Urinary bladder (tissue), 3 donors: ENCODE measurements at regions not wholly inside any gene's neighbourhood (a gene's known extent, or its start where the extent isn't known, plus 50 kb on each side); places are given as distances from the start of the nearest gene placed in this dataset.

Experiments used
- DNase-seq: peaks from one replicate; pipeline ENCODE4 v3.0.0-alpha.2; 2015; ENCODE audit errors: extremely low spot score
- H3K27ac ChIP-seq: one replicate; pipeline ENCODE4 v1.5.1; 2013; ENCODE audit warnings: low read depth, mild to moderate bottlenecking, moderate library complexity
- H3K36me3 ChIP-seq: one replicate; pipeline ENCODE4 v1.6.1; 2013; ENCODE audit warnings: mild to moderate bottlenecking, moderate library complexity; ENCODE audit not compliant: insufficient read depth
- H3K4me1 ChIP-seq: one replicate; pipeline ENCODE4 v1.6.1; 2013; ENCODE audit warnings: mild to moderate bottlenecking, moderate library complexity; ENCODE audit not compliant: insufficient read depth
- H3K4me3 ChIP-seq: one replicate; pipeline ENCODE4 v1.5.1; 2013; ENCODE audit warnings: low read depth, low read length
- WGBS: extraction: QIAGEN DNeasy Blood & Tissue Kit; methylation state at CpG from one replicate; pipeline ENCODE4 v1.1.7; 2013; 5-methylcytosine and 5-hydroxymethylcytosine counted together
- donor health status: healthy with polysubstance abuse.
- donor health status: healthy.

DNA sequence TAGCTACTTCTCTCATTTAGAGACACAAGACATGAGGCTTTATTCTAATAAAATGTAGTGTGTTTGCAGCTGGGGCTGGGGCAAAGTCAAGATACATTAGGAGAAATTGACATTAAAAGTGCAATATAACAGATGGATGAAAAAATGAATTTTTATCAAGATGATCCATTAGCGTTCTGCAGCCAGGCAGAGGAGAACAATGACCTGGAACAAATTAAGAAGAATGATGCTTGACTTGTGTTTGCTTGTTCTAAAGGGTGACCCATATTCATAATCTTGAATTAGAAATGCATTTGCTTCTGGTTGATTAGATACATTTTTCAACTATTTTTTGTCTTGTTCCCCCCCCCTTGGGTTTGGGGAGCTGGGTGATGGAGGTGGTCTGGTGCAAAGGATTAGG is 439.5 kb upstream of the BOD1L1 start:
- Histone ChIP-seq H3K4me3 (no peak overlapping the region), H3K4me1 (no peaks in the 10 kb centered on the region), H3K27ac (no peak overlapping the region), H3K36me3 (no peaks in the 10 kb centered on the region)
- no peak for DNase-seq
- WGBS = 80% methylated on average over 1 of the region's 1 CpG

DNA sequence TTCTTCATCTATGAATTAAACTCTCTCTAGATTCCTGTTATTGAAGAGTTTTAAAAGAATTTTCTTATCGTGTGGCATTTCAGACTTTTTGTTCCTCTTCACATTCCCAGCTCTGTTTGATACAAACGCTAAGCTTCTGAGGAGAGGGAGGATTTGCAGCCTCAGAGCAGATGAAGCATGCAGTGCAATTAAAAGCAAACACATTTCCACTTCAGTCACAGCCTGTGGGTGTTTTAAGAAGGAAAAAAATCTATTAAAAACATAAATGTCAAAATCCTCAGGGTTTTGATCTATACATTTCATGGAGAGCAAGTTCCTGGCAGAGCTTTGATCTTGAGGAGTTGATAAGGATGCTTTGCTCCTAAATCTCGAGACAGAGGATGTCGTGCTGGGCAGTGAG is 442.4 kb upstream of the BOD1L1 start:
- no peaks in the 10 kb centered on the region for H3K4me1 ChIP-seq
- H3K27ac ChIP-seq = no peak overlapping the region
- no peaks in the 10 kb centered on the region for H3K36me3 ChIP-seq
- no peak for DNase-seq
- no peak overlapping the region for H3K4me3 ChIP-seq
- 29% methylated on average over 4 of the region's 4 CpGs for WGBS

DNA sequence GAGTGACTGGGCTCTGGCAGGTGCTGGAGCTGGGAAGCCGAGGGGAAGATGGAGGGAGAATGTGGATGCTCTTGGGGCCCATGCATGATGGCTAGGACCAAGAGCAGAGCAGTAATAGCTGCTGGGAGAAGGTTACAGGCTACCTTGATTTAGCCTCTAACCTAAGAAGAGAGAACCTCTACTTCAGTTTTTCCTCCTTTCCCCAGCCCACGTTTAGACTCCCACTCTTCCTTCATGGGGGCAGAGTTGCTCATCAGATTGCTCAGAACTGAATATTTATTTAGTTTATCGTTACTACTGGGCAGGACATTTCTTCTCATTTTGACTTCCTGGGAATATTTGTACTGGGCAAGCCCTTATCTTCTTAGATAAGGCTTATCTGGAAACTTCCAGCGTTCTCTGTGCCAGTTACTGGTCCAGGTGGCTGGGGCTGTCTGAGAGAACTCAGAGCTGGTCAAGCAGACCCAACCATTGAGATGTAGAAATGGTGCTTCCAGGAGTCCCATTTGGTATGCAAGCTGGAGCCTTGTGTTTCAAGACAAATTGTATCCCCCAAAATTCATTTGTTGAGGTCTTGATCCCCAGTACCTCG is 442.9 kb upstream of the BOD1L1 start:
- no peaks in the 10 kb centered on the region for H3K36me3 ChIP-seq
- H3K27ac ChIP-seq = no peak overlapping the region
- H3K4me3 ChIP-seq = no peak overlapping the region
- H3K4me1 ChIP-seq = no peaks in the 10 kb centered on the region
- DNase-seq = no peak
- 37% methylated on average over 5 of the region's 5 CpGs for WGBS

DNA sequence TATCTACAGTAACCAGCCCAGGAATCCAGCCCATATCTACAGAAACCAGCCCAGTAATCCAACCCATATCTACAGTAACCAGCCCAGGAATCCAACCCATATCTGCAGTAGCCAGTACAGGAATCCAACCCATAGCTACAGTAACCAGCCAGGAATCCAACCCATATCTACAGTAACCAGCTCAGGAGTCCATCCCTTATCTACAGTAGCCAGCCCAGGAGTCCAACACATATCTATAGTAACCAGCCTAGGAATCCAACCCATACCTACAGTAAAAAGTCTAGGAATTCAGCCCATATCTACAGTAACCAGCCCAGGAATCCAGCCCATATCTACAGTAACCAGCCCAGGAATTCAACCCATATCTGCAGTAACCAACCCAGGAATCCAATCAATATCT is 445.0 kb upstream of the BOD1L1 start:
- Histone ChIP-seq H3K4me3 (no peak overlapping the region), H3K27ac (no peak overlapping the region), H3K36me3 (no peaks in the 10 kb centered on the region), H3K4me1 (no peaks in the 10 kb centered on the region)
- DNase-seq = no peak

DNA sequence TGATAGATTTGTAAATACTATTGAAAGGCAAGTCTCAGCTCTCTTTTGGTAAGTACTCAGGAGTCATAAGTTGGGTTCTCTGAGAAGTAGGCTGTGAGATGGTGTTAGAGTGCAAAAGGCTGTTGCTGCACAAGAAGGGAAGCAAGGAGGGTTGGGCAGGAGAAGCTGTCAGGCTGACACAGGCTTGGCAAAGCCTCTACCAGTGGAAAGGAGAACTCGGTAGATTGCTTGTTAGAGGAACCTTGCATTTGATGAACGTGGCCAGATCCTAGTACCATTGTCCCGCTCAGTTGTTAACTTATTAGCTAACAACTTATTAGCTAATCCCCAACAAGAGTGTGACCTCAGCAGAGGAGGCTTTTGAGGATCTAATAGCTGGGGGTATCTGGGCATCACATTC is 449.3 kb upstream of the BOD1L1 start:
- DNase-seq = no peak

DNA sequence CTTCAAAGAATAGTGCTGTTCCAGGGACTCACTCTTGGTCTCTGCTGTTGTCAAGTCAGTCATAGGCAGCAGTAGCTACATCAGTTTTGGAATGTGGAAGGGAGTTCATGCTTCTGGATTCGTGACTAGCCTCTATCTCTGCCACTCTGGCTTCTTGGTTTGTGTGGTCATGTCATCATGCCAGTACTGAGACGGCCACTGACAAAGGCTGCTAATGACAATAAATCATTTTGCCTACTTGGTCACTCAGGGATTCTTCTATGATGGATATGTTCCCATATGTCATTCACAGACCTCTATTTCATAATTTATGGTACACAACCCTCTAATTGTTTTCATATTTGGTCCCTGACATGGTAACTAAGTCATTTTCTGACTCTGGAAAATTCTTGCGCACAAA is 450.8 kb upstream of the BOD1L1 start:
- 82% methylated on average over 3 of the region's 3 CpGs for WGBS
- H3K27ac ChIP-seq = no peak overlapping the region
- no peak for DNase-seq
- no peaks in the 10 kb centered on the region for H3K36me3 ChIP-seq
- no peak overlapping the region for H3K4me3 ChIP-seq
- H3K4me1 ChIP-seq = no peaks in the 10 kb centered on the region

More for the DNA sequence above, 449.3 kb upstream of the BOD1L1 start:
- Histone ChIP-seq H3K27ac (no peak overlapping the region), H3K4me3 (no peak overlapping the region), H3K4me1 (no peaks in the 10 kb centered on the region), H3K36me3 (no peaks in the 10 kb centered on the region)
- 81% methylated on average over 3 of the region's 3 CpGs for WGBS

DNA sequence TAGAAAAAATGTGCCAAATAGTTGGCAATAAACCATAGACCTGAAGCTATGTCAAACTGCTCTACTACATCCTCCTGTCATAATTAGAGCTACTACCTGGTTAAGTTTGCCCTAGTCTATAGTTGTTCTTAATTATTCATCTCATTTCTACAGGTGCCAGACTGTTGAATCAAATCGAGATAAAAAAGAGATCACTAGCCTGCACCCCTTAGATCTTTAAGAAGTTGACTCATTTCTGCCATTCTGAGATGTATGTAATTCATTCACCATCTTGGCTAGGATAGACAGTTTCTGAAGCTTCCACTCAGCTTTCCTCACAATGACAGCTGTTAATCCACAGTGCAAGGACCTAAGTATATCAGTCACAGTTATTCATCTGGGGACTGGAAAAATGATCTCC is 452.1 kb upstream of the BOD1L1 start:
- 78% methylated on average over 1 of the region's 1 CpG for WGBS
- H3K27ac ChIP-seq = no peak overlapping the region
- no peaks in the 10 kb centered on the region for H3K4me1 ChIP-seq
- no peak for DNase-seq
- no peak overlapping the region for H3K4me3 ChIP-seq
- no peaks in the 10 kb centered on the region for H3K36me3 ChIP-seq

DNA sequence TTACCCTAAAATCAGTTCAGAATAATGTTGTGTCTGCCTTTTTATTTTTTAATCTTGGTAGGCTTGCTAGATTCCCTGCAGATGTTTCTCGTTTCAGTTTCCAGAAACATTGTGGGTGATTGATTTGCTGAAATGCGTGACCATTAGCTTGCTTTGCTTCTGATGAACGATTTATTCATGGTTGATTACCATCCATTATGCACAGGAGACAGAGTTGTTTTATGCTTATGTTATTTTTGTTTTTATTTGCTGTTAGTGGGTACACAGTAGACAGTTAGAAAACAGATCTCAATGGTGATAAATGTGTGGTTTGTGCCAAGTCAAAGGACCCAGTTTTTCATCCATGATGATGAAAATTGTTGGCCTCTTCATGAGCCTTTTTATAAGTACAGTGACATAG is 455.6 kb upstream of the BOD1L1 start:
- Histone ChIP-seq H3K27ac (no peak overlapping the region), H3K4me1 (no peaks in the 10 kb centered on the region), H3K4me3 (no peak overlapping the region), H3K36me3 (no peaks in the 10 kb centered on the region)
- no peak for DNase-seq
- WGBS = 68% methylated on average over 3 of the region's 3 CpGs

DNA sequence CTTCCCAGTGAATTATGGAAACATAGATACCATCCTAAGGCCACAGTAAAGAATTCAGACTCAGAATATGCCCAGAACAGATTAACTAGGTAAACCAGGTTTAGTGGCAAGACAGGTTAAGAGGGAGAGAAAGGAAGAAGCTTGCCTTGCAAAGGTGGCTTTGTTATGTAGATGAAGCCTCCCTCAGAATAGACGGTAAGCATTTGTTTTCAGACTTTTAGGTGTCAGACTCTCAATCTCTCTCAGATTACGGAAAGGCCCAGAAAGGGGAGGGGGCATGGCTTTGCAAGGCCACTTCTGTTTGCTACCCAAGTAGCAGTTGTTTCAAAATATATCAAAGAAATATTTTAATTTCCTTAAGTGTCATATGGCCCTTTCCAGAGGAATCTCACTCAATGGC is 457.1 kb upstream of the BOD1L1 start:
- H3K4me1 ChIP-seq = no peaks in the 10 kb centered on the region
- WGBS = 60% methylated on average over 2 of the region's 2 CpGs
- H3K4me3 ChIP-seq = no peak overlapping the region
- H3K36me3 ChIP-seq = no peaks in the 10 kb centered on the region
- no peak overlapping the region for H3K27ac ChIP-seq
- DNase-seq = no peak

DNA sequence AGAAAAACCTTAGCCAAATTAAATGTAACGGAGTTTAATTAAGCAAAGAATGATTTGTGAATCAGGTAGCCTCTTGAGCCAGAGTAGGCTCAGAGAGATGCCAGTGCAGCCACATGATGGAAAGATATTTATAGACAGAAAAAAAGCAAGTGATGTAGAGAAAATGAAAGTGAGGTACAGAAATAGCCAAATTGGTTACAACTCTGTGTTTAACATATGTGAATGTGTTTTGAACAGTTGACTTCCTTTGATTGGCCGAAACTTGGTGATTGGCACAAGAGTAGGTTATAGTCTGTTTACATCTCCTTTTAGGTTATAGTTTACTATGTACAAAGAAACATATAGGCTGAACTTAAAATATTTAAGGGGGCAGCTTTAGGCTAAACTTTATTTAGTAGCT is 459.9 kb upstream of the BOD1L1 start:
- DNase-seq = no peak
- 90% methylated on average over 2 of the region's 2 CpGs for WGBS
- H3K4me1 ChIP-seq = no peaks in the 10 kb centered on the region
- no peak overlapping the region for H3K27ac ChIP-seq
- no peak overlapping the region for H3K4me3 ChIP-seq
- H3K36me3 ChIP-seq = no peaks in the 10 kb centered on the region

DNA sequence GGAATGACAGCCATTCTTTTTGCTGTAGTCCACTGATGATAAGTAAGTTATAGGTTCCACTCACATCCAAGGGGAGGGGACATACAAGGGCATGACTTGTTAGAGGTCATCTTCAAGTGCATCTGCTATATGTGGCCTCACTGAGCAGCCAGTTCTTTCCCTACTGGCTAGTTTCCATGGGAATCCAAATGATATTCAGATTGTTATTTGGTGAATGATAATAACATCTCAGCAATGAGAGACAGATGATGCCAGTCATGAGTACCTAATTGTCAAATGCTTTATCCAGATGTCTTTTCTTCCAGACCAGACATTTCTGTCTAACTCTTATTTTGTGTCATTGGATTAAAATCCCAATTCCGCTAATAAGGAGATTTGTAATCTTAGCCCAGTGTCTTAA is 460.4 kb upstream of the BOD1L1 start:
- WGBS = 86% methylated on average over 1 of the region's 1 CpG
- H3K27ac ChIP-seq = no peak overlapping the region
- H3K4me3 ChIP-seq = no peak overlapping the region
- no peaks in the 10 kb centered on the region for H3K4me1 ChIP-seq
- H3K36me3 ChIP-seq = no peaks in the 10 kb centered on the region
- DNase-seq = no peak

DNA sequence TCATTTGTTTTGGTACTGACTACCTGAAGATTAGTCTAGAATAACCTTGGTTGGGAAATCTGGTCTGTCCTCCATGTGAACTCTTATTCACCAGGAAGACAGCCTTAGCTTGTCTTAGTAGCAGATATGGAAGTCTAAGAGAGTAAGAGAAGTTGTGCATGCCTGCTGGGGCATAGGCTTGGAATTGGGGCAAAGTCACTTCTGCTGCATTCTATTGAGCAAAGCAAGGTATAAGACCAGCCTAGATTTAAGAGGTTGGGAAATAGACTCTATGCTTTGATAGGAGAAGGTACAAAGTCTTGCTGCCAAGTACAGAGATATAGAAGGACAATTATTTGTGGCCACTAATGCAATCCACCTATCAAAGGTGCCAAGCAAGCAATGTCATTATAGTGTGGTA is 464.0 kb upstream of the BOD1L1 start:
- Histone ChIP-seq H3K36me3 (no peaks in the 10 kb centered on the region), H3K27ac (no peak overlapping the region), H3K4me3 (no peak overlapping the region), H3K4me1 (no peaks in the 10 kb centered on the region)
- no peak for DNase-seq

DNA sequence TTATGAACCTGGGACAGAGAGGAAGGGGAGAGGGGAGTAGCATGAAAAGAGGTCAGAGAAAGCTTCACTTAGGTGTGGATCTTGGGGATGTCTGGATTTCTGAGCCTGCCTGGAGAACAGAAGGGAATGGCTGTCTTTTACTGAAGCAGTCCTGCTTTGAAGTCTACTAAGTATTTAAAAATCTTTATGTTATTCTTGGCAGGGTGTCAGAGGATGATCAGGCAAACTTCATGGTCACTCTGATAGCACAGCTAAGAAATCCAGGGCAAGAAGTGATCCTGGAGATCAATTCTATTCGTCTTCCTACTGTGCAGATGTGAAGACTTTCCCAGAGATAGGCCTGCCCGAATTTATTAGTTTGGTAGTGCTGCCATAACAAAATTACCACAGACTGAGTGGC is 464.4 kb upstream of the BOD1L1 start:
- WGBS = 60% methylated on average over 2 of the region's 2 CpGs
- Histone ChIP-seq H3K27ac (no peak overlapping the region), H3K4me1 (no peaks in the 10 kb centered on the region), H3K4me3 (no peak overlapping the region), H3K36me3 (no peaks in the 10 kb centered on the region)
- DNase-seq = no peak

DNA sequence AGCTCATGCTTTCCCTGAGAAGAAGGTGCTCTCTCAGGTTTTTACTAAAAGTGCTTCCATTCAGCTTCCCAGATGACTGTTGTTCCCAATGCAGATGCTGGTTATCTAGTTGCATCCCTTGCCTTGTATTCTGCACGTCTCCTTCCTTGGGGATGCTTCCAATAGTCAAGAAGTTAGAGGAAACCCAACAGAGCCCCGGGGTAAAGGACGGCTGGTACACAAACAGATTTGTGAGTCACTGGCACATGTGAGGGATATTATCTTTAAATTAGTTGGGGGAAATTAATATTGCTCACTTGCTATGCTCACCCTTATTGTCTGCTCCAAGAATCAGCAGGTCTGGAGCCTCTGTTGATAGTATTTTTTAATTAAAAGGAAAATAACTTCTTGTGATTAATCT is 465.2 kb upstream of the BOD1L1 start:
- H3K27ac ChIP-seq = no peak overlapping the region
- DNase-seq = no peak
- no peaks in the 10 kb centered on the region for H3K4me1 ChIP-seq
- WGBS = 86% methylated on average over 3 of the region's 3 CpGs
- H3K36me3 ChIP-seq = no peaks in the 10 kb centered on the region
- no peak overlapping the region for H3K4me3 ChIP-seq

DNA sequence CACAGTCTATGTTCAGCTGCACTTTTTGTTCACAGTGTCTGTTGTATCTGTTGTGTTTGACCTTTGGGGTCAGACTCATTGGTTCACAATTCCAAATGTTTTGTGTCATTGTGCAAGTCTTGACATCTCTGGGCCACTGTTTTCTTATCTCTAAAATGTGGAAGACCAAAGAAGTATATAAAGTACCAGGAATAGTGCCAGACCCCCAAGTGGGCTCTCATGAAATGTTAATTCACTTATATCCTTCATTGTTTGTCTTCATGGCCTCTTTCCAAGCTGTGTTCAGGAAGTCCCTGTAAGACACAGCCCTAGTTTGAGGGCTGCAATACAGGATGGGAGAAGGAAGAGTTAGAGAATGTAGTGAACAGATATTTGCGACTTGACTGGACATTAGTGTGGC is 468.3 kb upstream of the BOD1L1 start:
- no peak overlapping the region for H3K4me3 ChIP-seq
- H3K36me3 ChIP-seq = no peaks in the 10 kb centered on the region
- DNase-seq = no peak
- no peak overlapping the region for H3K27ac ChIP-seq
- H3K4me1 ChIP-seq = no peaks in the 10 kb centered on the region
- WGBS = 65% methylated on average over 1 of the region's 1 CpG
